IMR-90 (cell line): ENCODE measurements at regions not wholly inside any gene's neighbourhood (a gene's known extent, or its start where the extent isn't known, plus 50 kb on each side); places are given as distances from the start of the nearest gene placed in this dataset.

Source experiments
- ATAC-seq: fragments of 200-7000 bp; cut with Tn5 transposase; 2 replicates; pipeline ENCODE4 v1.9.1; 2020; ENCODE audit warnings: low read depth, mild to moderate bottlenecking, moderate library complexity
- BruUV-seq: library from RNA; stranded (reverse); fragments of 400-500 nt; replicated peaks from 2 replicates; lab custom pipeline; 2021; lab: Mats Ljungman, UMichigan
- CTCF ChIA-PET: fragments of 300-600 bp; formaldehyde crosslinking; extraction: SDS; loops from one replicate; lab custom pipeline; 2021; ENCODE audit warnings: antibody characterized with exemption; lab: Yijun Ruan, JAX
- POLR2A ChIA-PET: fragments of 300-600 bp; sonication (Branson Sonifier 250); formaldehyde crosslinking; loops from one replicate; lab custom pipeline; 2022; ENCODE audit warnings: antibody characterized with exemption; ENCODE audit not compliant: unreplicated experiment; lab: Charles Lee
- DNase-seq: peaks from one replicate; pipeline ENCODE4 v3.0.0; 2013
- H2AFZ ChIP-seq: replicated peaks from 2 replicates; pipeline ENCODE3; 2013; ENCODE audit warnings: low read length, mild to moderate bottlenecking; ENCODE audit not compliant: poor library complexity
- H2AK5ac ChIP-seq: 2 replicates; pipeline ENCODE4 v1.6.1; 2013; ENCODE audit warnings: low read depth, low read length, inconsistent platforms
- H2AK9ac ChIP-seq: replicated peaks from 2 replicates; pipeline ENCODE3; 2013; ENCODE audit warnings: mild to moderate bottlenecking, low read depth, low read length, moderate library complexity; ENCODE audit not compliant: poor library complexity
- H2BK120ac ChIP-seq: 2 replicates; pipeline ENCODE4 v1.6.1; 2013; ENCODE audit warnings: low read depth, low read length, inconsistent platforms
- H2BK15ac ChIP-seq: 3 replicates; pipeline ENCODE4 v1.6.1; 2013; ENCODE audit warnings: low read depth, low read length, inconsistent platforms
- H2BK20ac ChIP-seq: 2 replicates; pipeline ENCODE4 v1.6.1; 2013; ENCODE audit warnings: low read depth, mild to moderate bottlenecking, inconsistent platforms, low read length, moderate library complexity
- H2BK5ac ChIP-seq: 2 replicates; pipeline ENCODE4 v1.6.1; 2013; ENCODE audit warnings: mild to moderate bottlenecking, low read depth, low read length, inconsistent platforms; ENCODE audit not compliant: poor library complexity, severe bottlenecking
- H3K14ac ChIP-seq: replicated peaks from 2 replicates; pipeline ENCODE4 v1.6.1; 2013; ENCODE audit warnings: low read depth, low read length, inconsistent platforms
- H3K18ac ChIP-seq: 2 replicates; pipeline ENCODE4 v1.6.1; 2013; ENCODE audit warnings: low read depth, low read length, control low read depth
- H3K23ac ChIP-seq: 2 replicates; pipeline ENCODE4 v1.6.1; 2013; ENCODE audit warnings: low read depth, low read length, inconsistent platforms
- H3K27ac ChIP-seq: 2 replicates; pipeline ENCODE4 v1.5.1; 2013; ENCODE audit warnings: mild to moderate bottlenecking, control low read depth, low read length; ENCODE audit not compliant: insufficient read depth
- H3K27me3 ChIP-seq: 2 replicates; pipeline ENCODE4 v1.6.1; 2013; ENCODE audit warnings: low read length; ENCODE audit not compliant: control insufficient read depth, insufficient read depth
- H3K36me3 ChIP-seq: 2 replicates; pipeline ENCODE4 v1.6.1; 2013; ENCODE audit warnings: low read length, mixed read lengths; ENCODE audit not compliant: control insufficient read depth, insufficient read depth
- H3K4ac ChIP-seq: 2 replicates; pipeline ENCODE4 v1.6.1; 2013; ENCODE audit warnings: low read depth, low read length, inconsistent platforms
- H3K4me1 ChIP-seq: 2 replicates; pipeline ENCODE4 v1.6.1; 2013; ENCODE audit warnings: low read length, mixed read lengths; ENCODE audit not compliant: control insufficient read depth, insufficient read depth
- H3K4me2 ChIP-seq: 2 replicates; pipeline ENCODE4 v1.6.1; 2013; ENCODE audit warnings: low read depth, mild to moderate bottlenecking, control low read depth, low read length, moderate library complexity
- H3K4me3 ChIP-seq: 2 replicates; pipeline ENCODE4 v1.5.1; 2013; ENCODE audit warnings: low read depth, mild to moderate bottlenecking, control low read depth, low read length, moderate library complexity; ENCODE audit not compliant: insufficient read depth
- H3K56ac ChIP-seq: 2 replicates; pipeline ENCODE4 v1.6.1; 2013; ENCODE audit warnings: low read length, inconsistent platforms; ENCODE audit not compliant: insufficient read depth; ENCODE audit errors: extremely low read depth
- H3K79me1 ChIP-seq, 2 experiments: 2 replicates each; pipeline ENCODE4 v1.6.1; 2013; ENCODE audit warnings: low read length in 2 of 2, inconsistent platforms in 1 of 2, low read depth in 1 of 2
- H3K9ac ChIP-seq: 2 replicates; pipeline ENCODE4 v1.6.1; 2013; ENCODE audit warnings: low read depth, low read length, control low read depth
- H3K9me1 ChIP-seq: 2 replicates; pipeline ENCODE4 v1.6.1; 2013; ENCODE audit warnings: low read length, inconsistent platforms; ENCODE audit not compliant: insufficient read depth
- H3K9me3 ChIP-seq: 2 replicates; pipeline ENCODE4 v1.6.1; 2013; ENCODE audit warnings: low read length; ENCODE audit not compliant: control insufficient read depth, insufficient read depth
- H4K20me1 ChIP-seq: 2 replicates; pipeline ENCODE4 v1.6.1; 2013; ENCODE audit warnings: low read length, inconsistent platforms; ENCODE audit not compliant: insufficient read depth
- H4K5ac ChIP-seq: 2 replicates; pipeline ENCODE4 v1.6.1; 2013; ENCODE audit warnings: mild to moderate bottlenecking, low read depth, low read length, control low read depth
- H4K8ac ChIP-seq, 2 experiments: 2 replicates each; pipeline ENCODE4 v1.6.1; 2013; ENCODE audit warnings: low read depth in 2 of 2, low read length in 2 of 2, control low read depth in 1 of 2, inconsistent platforms in 1 of 2
- H4K91ac ChIP-seq: 2 replicates; pipeline ENCODE4 v1.6.1; 2013; ENCODE audit warnings: low read depth, low read length, inconsistent platforms; ENCODE audit not compliant: insufficient read depth
- FOS ChIP-seq: fragments of 150-350 bp; IDR thresholded peaks from 2 replicates; pipeline ENCODE4 v1.6.1; 2016; ENCODE audit warnings: low read depth, low read length
- NFE2L2 ChIP-seq: fragments of 150-350 bp; IDR thresholded peaks from 2 replicates; pipeline ENCODE4 v1.6.1; 2016; ENCODE audit warnings: low read depth, mild to moderate bottlenecking, low read length
- POLR2A ChIP-seq: IDR thresholded peaks from 2 replicates; pipeline ENCODE4 v1.6.1; 2012; ENCODE audit warnings: mild to moderate bottlenecking, low read depth, low read length
- RAD21 ChIP-seq: IDR thresholded peaks from 2 replicates; pipeline ENCODE4 v1.6.1; 2012; ENCODE audit warnings: low read length, improper control_type of control experiment
- USF2 ChIP-seq: fragments of 150-350 bp; IDR thresholded peaks from 2 replicates; pipeline ENCODE4 v1.6.1; 2017; ENCODE audit warnings: mild to moderate bottlenecking, antibody characterized with exemption, low read length, low read depth
- WGBS, 2 experiments: methylation state at CpG; one replicate each; pipeline versions ENCODE4 v1.1.5 to v1.1.7; 2013; ENCODE audit warnings: missing lambda C conversion rate in 2 of 2; ENCODE audit not compliant: insufficient read length in 1 of 2; ENCODE audit errors: extremely low coverage in 2 of 2; 5-methylcytosine and 5-hydroxymethylcytosine counted together
- dilution Hi-C: fragments of 300-500 bp; cut with HindIII; formaldehyde crosslinking; loops from one replicate; pipeline ENCODE4 v1.14.3; 2018; ENCODE audit warnings: low sequenced_read_pairs; ENCODE audit not compliant: unreplicated experiment
- in situ Hi-C: fragments of 300-500 bp; cut with MboI; formaldehyde crosslinking; loops from 3 replicates; pipeline ENCODE4 v1.14.3; 2019; ENCODE audit warnings: low sequenced_read_pairs, inconsistent platforms, mixed read lengths
- intact Hi-C: fragments of 100-400 bp; cut with micrococcal nuclease; formaldehyde crosslinking; loops from 2 replicates; pipeline ENCODE4 v1.10.0; 2022

- H3K56ac ChIP-seq, result no peak overlapping the region
- peak overlapping the region; percentile 55 for H4K91ac ChIP-seq
- TF ChIP-seq NFE2L2 (no peak), USF2 (no peak), POLR2A (no peak), RAD21 (no peak), FOS (no peak)
- H3K9ac ChIP-seq, result no peak overlapping the region
- H2AK5ac ChIP-seq, result peak overlapping the region; percentile 38; the same call in 1 of the 2 replicates
- H2BK15ac ChIP-seq, result peak overlapping the region; percentile 12; the same call in 2 of the 3 replicates
- H3K4me2 ChIP-seq, result no peak overlapping the region
- no peaks in the 10 kb centered on the region for H3K9me3 ChIP-seq
- no peak overlapping the region for H3K27ac ChIP-seq
- dilution Hi-C loops, result no loop called here
- WGBS, 2 experiments, result 100% methylated on average over 1 of the region's 2 CpGs; no CpG with 5 or more reads in 1 of the 2 experiments
- no TSS peak for BruUV-seq
- no peak overlapping the region for H4K5ac ChIP-seq
- peak overlapping the region; percentile 70 for H2AK9ac ChIP-seq
- in situ Hi-C loops, result no loop called here
- no peaks in the 10 kb centered on the region for H4K20me1 ChIP-seq
- H3K4me1 ChIP-seq, result peaks cover 12% of the 10 kb centered on the region
- no peaks in the 10 kb centered on the region for H3K27me3 ChIP-seq
- H4K8ac ChIP-seq, result peak overlapping the region; percentile 2 to 18; a peak in 2 of 4 replicates
- peaks cover 20% of the 10 kb centered on the region for H3K9me1 ChIP-seq
- ATAC-seq, result no peak
- no peak overlapping the region for H2BK5ac ChIP-seq
- H3K79me1 ChIP-seq, result no peaks in the 10 kb centered on the region
- H3K36me3 ChIP-seq, result no peaks in the 10 kb centered on the region
- 0 out of 2 replicates have a peak overlapping the region, but pooled peaks have one; percentile 4 for H3K23ac ChIP-seq
- no peak overlapping the region for H3K18ac ChIP-seq
- no peak overlapping the region for H3K4me3 ChIP-seq
- peak; percentile 43 for DNase-seq
- 0 out of 2 replicates have a peak overlapping the region, but pooled peaks have one; percentile 3 for H3K14ac ChIP-seq
- H2AFZ ChIP-seq, result no peak overlapping the region
- POLR2A ChIA-PET, result no interaction called here
- peak overlapping the region; percentile 12; the same call in 1 of the 2 replicates for H2BK120ac ChIP-seq
- intact Hi-C loops, result loop anchor here (5.0 kb wide), 1 partner anchor 50 kb away; no protein-coding TSS in a partner anchor
- peak overlapping the region; percentile 48 for H2BK20ac ChIP-seq
- CTCF ChIA-PET, result no interaction called here
- peak overlapping the region; percentile 42 for H3K4ac ChIP-seq
These were observed 173.7 kb upstream of the ANKRD55 start for GRCh38 chr5:56406838-56407237.
